ENCODE measurements at regions not wholly inside any gene's neighbourhood (a gene's known extent, or its start where the extent isn't known, plus 50 kb on each side); places are given as distances from the start of the nearest gene placed in this dataset.

DNA sequence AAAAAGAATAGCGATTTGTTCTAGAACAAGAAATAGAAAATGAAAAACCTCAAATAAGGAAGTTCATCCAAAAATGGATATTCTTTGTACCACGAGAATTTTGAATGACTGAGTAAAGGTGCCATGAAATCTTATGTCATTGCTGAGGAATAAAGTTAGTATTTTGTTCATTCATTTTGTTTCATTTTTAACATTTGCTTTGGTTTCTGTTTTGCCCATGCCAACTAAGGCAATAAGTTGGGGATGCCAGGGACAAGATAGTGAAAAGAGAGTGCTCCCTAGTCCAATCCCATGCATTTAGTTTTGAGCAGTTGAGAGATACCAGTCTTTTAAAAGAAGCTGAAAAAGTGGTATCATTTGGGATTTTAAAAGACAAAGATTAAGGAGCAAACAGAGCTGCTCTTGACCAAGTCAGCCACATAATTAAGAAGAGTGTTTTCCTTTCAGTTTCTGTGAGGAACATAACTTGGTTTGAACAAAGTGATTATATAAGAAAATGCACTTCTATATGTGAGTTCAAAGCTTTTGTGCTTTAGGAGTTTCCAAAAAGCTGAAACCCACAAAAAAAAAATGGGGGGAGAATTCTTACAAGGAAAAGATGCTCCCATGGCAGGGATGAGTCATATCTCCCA lies 201.4 kb downstream of the PLOD2 start:
- TF ChIP-seq, protein P1, sequence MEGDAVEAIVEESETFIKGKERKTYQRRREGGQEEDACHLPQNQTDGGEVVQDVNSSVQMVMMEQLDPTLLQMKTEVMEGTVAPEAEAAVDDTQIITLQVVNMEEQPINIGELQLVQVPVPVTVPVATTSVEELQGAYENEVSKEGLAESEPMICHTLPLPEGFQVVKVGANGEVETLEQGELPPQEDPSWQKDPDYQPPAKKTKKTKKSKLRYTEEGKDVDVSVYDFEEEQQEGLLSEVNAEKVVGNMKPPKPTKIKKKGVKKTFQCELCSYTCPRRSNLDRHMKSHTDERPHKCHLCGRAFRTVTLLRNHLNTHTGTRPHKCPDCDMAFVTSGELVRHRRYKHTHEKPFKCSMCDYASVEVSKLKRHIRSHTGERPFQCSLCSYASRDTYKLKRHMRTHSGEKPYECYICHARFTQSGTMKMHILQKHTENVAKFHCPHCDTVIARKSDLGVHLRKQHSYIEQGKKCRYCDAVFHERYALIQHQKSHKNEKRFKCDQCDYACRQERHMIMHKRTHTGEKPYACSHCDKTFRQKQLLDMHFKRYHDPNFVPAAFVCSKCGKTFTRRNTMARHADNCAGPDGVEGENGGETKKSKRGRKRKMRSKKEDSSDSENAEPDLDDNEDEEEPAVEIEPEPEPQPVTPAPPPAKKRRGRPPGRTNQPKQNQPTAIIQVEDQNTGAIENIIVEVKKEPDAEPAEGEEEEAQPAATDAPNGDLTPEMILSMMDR (IDR thresholded peaks at IDR 0.05) = no peak
- no peak for TF ChIP-seq POLR2A (IDR thresholded peaks at IDR 0.05)
